ENCODE measurements at regions not wholly inside any gene's neighbourhood (a gene's known extent, or its start where the extent isn't known, plus 50 kb on each side); places are given as distances from the start of the nearest gene placed in this dataset.

GRCh38 chr3:137249311-137249940, 291.6 kb downstream of the IL20RB start:
- H3K27me3 ChIP-seq (ENCODE audit: insufficient read depth, low read length) = no peaks in the 10 kb centered on the region
- no peaks in the 10 kb centered on the region for H3F3A ChIP-seq (ENCODE audit: insufficient read depth, low read length)
- no peaks in the 10 kb centered on the region for H4K20me1 ChIP-seq (ENCODE audit: insufficient read depth, low read length)
- no peaks in the 10 kb centered on the region for H3K36me3 ChIP-seq (ENCODE audit: insufficient read depth, low read length)
- no peaks in the 10 kb centered on the region for H3K4me1 ChIP-seq (ENCODE audit: insufficient read depth, low read length, severe bottlenecking)
- H3K27ac ChIP-seq (ENCODE audit: low read depth, low read length, poor library complexity, severe bottlenecking) = no peak overlapping the region
- no peak overlapping the region for H3K9ac ChIP-seq (ENCODE audit: low read length)
- no peak overlapping the region for H3K4me2 ChIP-seq (ENCODE audit: low read length)
- H3K9me2 ChIP-seq (ENCODE audit: low read depth, low read length) = no peaks in the 10 kb centered on the region
- TF ChIP-seq CTCF (IDR thresholded peaks at IDR 0.05; ENCODE audit: low read length) (no peak), EZH2 (IDR thresholded peaks at IDR 0.05; ENCODE audit: borderline replicate concordance, low read length) (no peak)
- no peak overlapping the region for H2AFZ ChIP-seq (ENCODE audit: low read length)
- no peaks in the 10 kb centered on the region for H3K79me2 ChIP-seq (ENCODE audit: insufficient read depth, low read length)
- no peak overlapping the region for H3K4me3 ChIP-seq (ENCODE audit: low read depth, low read length, poor library complexity, severe bottlenecking)
- H3K9me3 ChIP-seq (ENCODE audit: low read length) = peaks cover 12% of the 10 kb centered on the region

- Histone ChIP-seq H3K79me2 (ENCODE audit: insufficient read depth, low read length) (no peaks in the 10 kb centered on the region), H3K4me2 (ENCODE audit: low read length) (no peak overlapping the region), H3K27ac (ENCODE audit: low read depth, low read length, poor library complexity, severe bottlenecking) (no peak overlapping the region), H3F3A (ENCODE audit: insufficient read depth, low read length) (no peaks in the 10 kb centered on the region), H3K9me3 (ENCODE audit: low read length) (peaks cover 2% of the 10 kb centered on the region; the same call in 1 of the 2 replicates), H4K20me1 (ENCODE audit: insufficient read depth, low read length) (no peaks in the 10 kb centered on the region), H3K36me3 (ENCODE audit: insufficient read depth, low read length) (no peaks in the 10 kb centered on the region), H3K27me3 (ENCODE audit: insufficient read depth, low read length) (no peaks in the 10 kb centered on the region), H2AFZ (ENCODE audit: low read length) (no peak overlapping the region), H3K4me1 (ENCODE audit: insufficient read depth, low read length, severe bottlenecking) (no peaks in the 10 kb centered on the region), H3K9ac (ENCODE audit: low read length) (no peak overlapping the region), H3K9me2 (ENCODE audit: low read depth, low read length) (no peaks in the 10 kb centered on the region), H3K4me3 (ENCODE audit: low read depth, low read length, poor library complexity, severe bottlenecking) (no peak overlapping the region)
- no peak for TF ChIP-seq EZH2 (IDR thresholded peaks at IDR 0.05; ENCODE audit: borderline replicate concordance, low read length)
- no peak for TF ChIP-seq CTCF (IDR thresholded peaks at IDR 0.05; ENCODE audit: low read length)
Observed at GRCh38 chr3:137259089-137259488, 301.3 kb downstream of the IL20RB start.

- Histone ChIP-seq H3K79me2 (ENCODE audit: insufficient read depth, low read length) (no peaks in the 10 kb centered on the region), H2AFZ (ENCODE audit: low read length) (no peak overlapping the region)
- TF ChIP-seq CTCF (IDR thresholded peaks at IDR 0.05; ENCODE audit: low read length) = no peak
- TF ChIP-seq EZH2 (IDR thresholded peaks at IDR 0.05; ENCODE audit: borderline replicate concordance, low read length) = no peak
Observed at GRCh38 chr3:137259701-137260100, 301.9 kb downstream of the IL20RB start.

More at GRCh38 chr3:137259701-137260100, 301.9 kb downstream of the IL20RB start:
- Histone ChIP-seq H3F3A (ENCODE audit: insufficient read depth, low read length) (no peaks in the 10 kb centered on the region), H3K9me2 (ENCODE audit: low read depth, low read length) (no peaks in the 10 kb centered on the region), H3K36me3 (ENCODE audit: insufficient read depth, low read length) (no peaks in the 10 kb centered on the region), H3K9me3 (ENCODE audit: low read length) (no peaks in the 10 kb centered on the region), H3K4me1 (ENCODE audit: insufficient read depth, low read length, severe bottlenecking) (no peaks in the 10 kb centered on the region), H3K4me3 (ENCODE audit: low read depth, low read length, poor library complexity, severe bottlenecking) (no peak overlapping the region), H3K27ac (ENCODE audit: low read depth, low read length, poor library complexity, severe bottlenecking) (no peak overlapping the region), H3K27me3 (ENCODE audit: insufficient read depth, low read length) (no peaks in the 10 kb centered on the region), H3K4me2 (ENCODE audit: low read length) (no peak overlapping the region), H4K20me1 (ENCODE audit: insufficient read depth, low read length) (no peaks in the 10 kb centered on the region), H3K9ac (ENCODE audit: low read length) (no peak overlapping the region)

Data from OCI-LY1 (cell line).